PC-3 (cell line): ENCODE measurements at regions not wholly inside any gene's neighbourhood (a gene's known extent, or its start where the extent isn't known, plus 50 kb on each side); places are given as distances from the start of the nearest gene placed in this dataset.

ENCODE experiments used
- ATAC-seq: fragments of 200-7000 bp; cut with Tn5 transposase; 2 replicates; pipeline ENCODE4 v1.9.1; 2020; ENCODE audit warnings: mild to moderate bottlenecking, moderate library complexity
- BruUV-seq: library from RNA; stranded (reverse); fragments of 400-500 nt; replicated peaks from 2 replicates; lab custom pipeline; 2021; lab: Mats Ljungman, UMichigan
- CTCF ChIA-PET: fragments of 300-600 bp; sonication (Branson Sonifier 250); formaldehyde crosslinking; loops from one replicate; lab custom pipeline; 2022; ENCODE audit warnings: antibody characterized with exemption; lab: Charles Lee
- POLR2A ChIA-PET: fragments of 300-600 bp; sonication (Branson Sonifier 250); formaldehyde crosslinking; loops from one replicate; lab custom pipeline; 2022; ENCODE audit warnings: antibody characterized with exemption; ENCODE audit not compliant: unreplicated experiment; lab: Charles Lee
- DNase-seq: peaks from one replicate; pipeline ENCODE4 v3.0.0-alpha.2; 2015
- H2AFZ ChIP-seq: fragments of 300-600 bp; sonication (generic); 2 replicates; pipeline ENCODE4 v1.6.0; 2016; ENCODE audit warnings: antibody characterized with exemption, low read length
- H3F3A ChIP-seq: fragments of 300-600 bp; sonication (generic); one replicate; pipeline ENCODE4 v1.6.0; 2017; ENCODE audit warnings: antibody characterized with exemption, low read length, control low read depth, mild to moderate bottlenecking; ENCODE audit not compliant: unreplicated experiment
- H3K27ac ChIP-seq: fragments of 300-600 bp; sonication (generic); 2 replicates; pipeline ENCODE4 v1.5.1; 2016; ENCODE audit warnings: mild to moderate bottlenecking, low read length
- H3K27me3 ChIP-seq: fragments of 300-600 bp; sonication (generic); 2 replicates; pipeline ENCODE4 v1.6.1; 2016; ENCODE audit warnings: low read length, mixed read lengths
- H3K36me3 ChIP-seq: fragments of 300-600 bp; sonication (generic); 2 replicates; pipeline ENCODE4 v1.6.1; 2016; ENCODE audit warnings: low read depth, mixed run types, low read length, mixed read lengths
- H3K4me1 ChIP-seq: fragments of 300-600 bp; sonication (generic); 2 replicates; pipeline ENCODE4 v1.5.1; 2016; ENCODE audit warnings: low read length; ENCODE audit not compliant: insufficient read depth
- H3K4me2 ChIP-seq: fragments of 300-600 bp; sonication (generic); 2 replicates; pipeline ENCODE4 v1.6.0; 2016; ENCODE audit warnings: low read length
- H3K4me3 ChIP-seq: fragments of 300-600 bp; sonication (generic); 2 replicates; pipeline ENCODE4 v1.5.1; 2016; ENCODE audit warnings: mild to moderate bottlenecking, low read length, mixed read lengths
- H3K79me2 ChIP-seq: fragments of 300-600 bp; sonication (generic); 2 replicates; pipeline ENCODE4 v1.6.1; 2017; ENCODE audit warnings: low read length, mixed read lengths
- H3K9ac ChIP-seq: fragments of 300-600 bp; sonication (generic); 2 replicates; pipeline ENCODE4 v1.6.0; 2016; ENCODE audit warnings: mild to moderate bottlenecking, low read length
- H3K9me2 ChIP-seq: fragments of 300-600 bp; sonication (generic); replicated peaks from 2 replicates; pipeline ENCODE4 v1.6.1; 2016; ENCODE audit warnings: mixed run types, low read length, mixed read lengths
- H3K9me3 ChIP-seq: fragments of 300-600 bp; sonication (generic); 2 replicates; pipeline ENCODE4 v1.6.1; 2016; ENCODE audit warnings: low read length, mixed read lengths
- H4K20me1 ChIP-seq: fragments of 300-600 bp; sonication (generic); 2 replicates; pipeline ENCODE4 v1.6.1; 2016; ENCODE audit warnings: low read length, mixed read lengths
- CTCF ChIP-seq: fragments of 300-600 bp; sonication (generic); conservative IDR thresholded peaks from 2 replicates; pipeline ENCODE4 v1.5.1; 2017; ENCODE audit warnings: antibody characterized with exemption, low read depth, mild to moderate bottlenecking, low read length
- EZH2 ChIP-seq: fragments of 300-600 bp; sonication (generic); IDR thresholded peaks from one replicate; pipeline ENCODE4 v1.6.1; 2017; ENCODE audit warnings: antibody characterized with exemption, mild to moderate bottlenecking, low read length; ENCODE audit not compliant: unreplicated experiment
- EZH2phosphoT487 ChIP-seq: fragments of 300-600 bp; sonication (generic); IDR thresholded peaks from 2 replicates; pipeline ENCODE4 v1.6.1; 2018; ENCODE audit warnings: mild to moderate bottlenecking, antibody characterized with exemption, low read length, borderline replicate concordance
- intact Hi-C: fragments of 100-400 bp; cut with micrococcal nuclease; formaldehyde crosslinking; loops from 2 replicates; pipeline ENCODE4 v1.9.0; 2023

GRCh38 chr6:14366315-14366714 is 248.7 kb downstream of the CD83 start:
- Histone ChIP-seq H3K79me2 (no peaks in the 10 kb centered on the region), H3K27ac (no peak overlapping the region), H3K9ac (no peak overlapping the region), H3K9me2 (no peaks in the 10 kb centered on the region), H3K9me3 (no peaks in the 10 kb centered on the region), H3F3A (no peaks in the 10 kb centered on the region), H3K27me3 (no peaks in the 10 kb centered on the region), H3K4me2 (no peak overlapping the region), H3K36me3 (no peaks in the 10 kb centered on the region), H2AFZ (no peak overlapping the region), H4K20me1 (no peaks in the 10 kb centered on the region), H3K4me3 (no peak overlapping the region), H3K4me1 (no peaks in the 10 kb centered on the region)
- BruUV-seq, result no TSS peak
- CTCF ChIA-PET, result no interaction called here
- intact Hi-C loops, result no loop called here
- ATAC-seq (no peak), DNase-seq (no peak)
- POLR2A ChIA-PET, result no interaction called here
- TF ChIP-seq CTCF (no peak), EZH2 (no peak), EZH2phosphoT487 (no peak)

GRCh38 chr6:14366872-14367271 is 249.3 kb downstream of the CD83 start:
- Histone ChIP-seq H3K27ac (no peak overlapping the region), H3K9me2 (no peaks in the 10 kb centered on the region), H3K27me3 (no peaks in the 10 kb centered on the region), H3K4me3 (no peak overlapping the region), H2AFZ (no peak overlapping the region), H4K20me1 (no peaks in the 10 kb centered on the region), H3K9me3 (no peaks in the 10 kb centered on the region), H3K4me2 (no peak overlapping the region), H3K79me2 (no peaks in the 10 kb centered on the region), H3K4me1 (no peaks in the 10 kb centered on the region), H3K9ac (no peak overlapping the region), H3F3A (no peaks in the 10 kb centered on the region), H3K36me3 (no peaks in the 10 kb centered on the region)
- TF ChIP-seq EZH2phosphoT487, result no peak
- no peak for TF ChIP-seq EZH2
- TF ChIP-seq CTCF, result no peak
- ATAC-seq, result no peak
- intact Hi-C loops, result no loop called here
- POLR2A ChIA-PET, result no interaction called here
- CTCF ChIA-PET, result no interaction called here
- no peak for DNase-seq
- BruUV-seq, result no TSS peak

DNA sequence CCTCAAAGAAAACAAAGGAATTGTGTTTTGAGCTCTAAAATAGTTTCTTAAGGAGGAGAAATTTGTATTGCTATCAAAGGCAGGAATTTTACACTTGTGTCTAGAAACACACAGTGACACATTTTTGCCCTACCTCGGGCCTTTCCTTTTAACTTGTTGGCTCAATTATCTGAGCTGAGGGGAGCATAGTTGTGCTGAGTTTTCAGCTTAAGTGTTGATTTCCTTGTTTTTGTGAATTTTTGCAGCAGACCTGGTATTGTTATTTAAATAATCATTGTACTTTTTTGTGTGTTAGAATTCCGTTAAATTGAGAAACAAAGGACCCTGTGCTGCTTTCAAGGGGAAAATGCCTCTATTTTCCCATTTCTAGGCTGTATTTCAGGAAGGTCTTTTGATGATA is 249.7 kb downstream of the CD83 start:
- intact Hi-C loops, result no loop called here
- no peak for ATAC-seq
- POLR2A ChIA-PET, result no interaction called here

More for the DNA sequence above, 249.7 kb downstream of the CD83 start:
- CTCF ChIA-PET, result no interaction called here
- no TSS peak for BruUV-seq
- no peak overlapping the region for H3K27ac ChIP-seq
- H3K79me2 ChIP-seq, result no peaks in the 10 kb centered on the region
- no peaks in the 10 kb centered on the region for H3K27me3 ChIP-seq
- no peaks in the 10 kb centered on the region for H4K20me1 ChIP-seq
- no peak for DNase-seq
- H3K36me3 ChIP-seq, result no peaks in the 10 kb centered on the region
- no peak for TF ChIP-seq CTCF
- TF ChIP-seq EZH2phosphoT487, result no peak
- TF ChIP-seq EZH2, result no peak
- no peak overlapping the region for H2AFZ ChIP-seq
- no peaks in the 10 kb centered on the region for H3K4me1 ChIP-seq
- no peaks in the 10 kb centered on the region for H3K9me2 ChIP-seq
- no peak overlapping the region for H3K4me3 ChIP-seq
- H3K9me3 ChIP-seq, result no peaks in the 10 kb centered on the region
- no peaks in the 10 kb centered on the region for H3F3A ChIP-seq
- no peak overlapping the region for H3K4me2 ChIP-seq
- no peak overlapping the region for H3K9ac ChIP-seq
